RKO (cell line): ENCODE measurements at regions not wholly inside any gene's neighbourhood (a gene's known extent, or its start where the extent isn't known, plus 50 kb on each side); places are given as distances from the start of the nearest gene placed in this dataset.

Experiments used
- DNase-seq: peaks from one replicate; pipeline ENCODE4 v3.0.0-alpha.2; 2016; ENCODE audit warnings: low spot score

DNA sequence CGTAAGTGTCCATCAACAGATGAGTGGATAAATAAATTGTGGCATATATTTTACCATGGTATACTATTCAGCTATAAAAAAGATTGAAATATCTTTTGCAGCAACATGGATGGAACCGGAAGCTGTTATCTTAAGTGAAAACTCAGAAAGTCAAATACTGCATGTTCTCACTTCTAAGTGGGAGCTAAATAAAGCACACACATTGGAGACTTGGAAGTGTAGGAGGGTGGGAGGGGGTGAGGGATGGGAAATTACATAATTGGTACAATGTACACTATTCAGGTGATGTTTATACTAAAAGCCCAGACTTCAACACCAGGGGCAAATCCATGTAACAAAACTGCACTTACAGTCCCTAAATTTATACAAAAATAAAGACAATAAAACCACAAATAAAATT is 72.6 kb upstream of the SPRY1 start:
- DNase-seq: no peak

DNA sequence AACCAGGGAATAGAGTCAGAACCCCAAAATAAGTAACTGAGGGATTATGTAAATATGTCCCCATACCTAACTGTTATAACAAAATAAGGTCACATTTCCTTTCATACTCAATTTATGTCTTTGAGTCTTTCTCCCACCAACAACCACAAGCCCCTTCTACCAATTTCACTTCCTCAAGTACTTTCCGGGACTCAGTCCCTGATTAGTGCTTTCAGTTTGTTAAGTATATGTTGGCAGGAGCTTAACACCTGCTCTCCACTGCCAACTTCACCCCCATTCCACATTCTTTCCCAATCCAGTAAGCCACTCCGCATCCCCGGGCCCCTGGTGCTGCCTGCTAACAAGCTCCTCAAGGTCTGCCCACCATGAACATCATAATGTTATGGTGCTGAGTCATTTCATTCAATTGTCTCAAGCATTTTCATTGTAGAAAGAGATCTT is 71.3 kb upstream of the SPRY1 start:
- no peak for DNase-seq

DNA sequence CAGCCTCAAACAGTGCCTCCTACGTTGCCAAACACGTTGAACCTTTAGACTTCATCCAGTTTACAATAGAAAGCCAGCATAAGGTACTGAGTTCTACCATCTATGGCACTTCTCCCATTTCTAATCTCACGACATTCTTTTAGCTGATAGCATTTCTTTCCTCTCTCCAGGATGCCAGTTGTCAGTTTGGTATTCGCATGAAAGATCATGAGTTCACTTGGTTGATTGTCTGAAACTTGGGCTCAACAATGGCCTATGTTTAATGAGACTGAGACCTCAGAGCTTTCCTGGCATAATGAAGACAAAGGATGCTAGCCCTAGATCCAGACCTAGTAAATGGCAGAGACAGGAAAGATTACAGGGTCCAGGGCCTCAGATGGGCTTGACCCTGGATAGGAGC is 69.2 kb upstream of the SPRY1 start:
- no peak for DNase-seq

DNA sequence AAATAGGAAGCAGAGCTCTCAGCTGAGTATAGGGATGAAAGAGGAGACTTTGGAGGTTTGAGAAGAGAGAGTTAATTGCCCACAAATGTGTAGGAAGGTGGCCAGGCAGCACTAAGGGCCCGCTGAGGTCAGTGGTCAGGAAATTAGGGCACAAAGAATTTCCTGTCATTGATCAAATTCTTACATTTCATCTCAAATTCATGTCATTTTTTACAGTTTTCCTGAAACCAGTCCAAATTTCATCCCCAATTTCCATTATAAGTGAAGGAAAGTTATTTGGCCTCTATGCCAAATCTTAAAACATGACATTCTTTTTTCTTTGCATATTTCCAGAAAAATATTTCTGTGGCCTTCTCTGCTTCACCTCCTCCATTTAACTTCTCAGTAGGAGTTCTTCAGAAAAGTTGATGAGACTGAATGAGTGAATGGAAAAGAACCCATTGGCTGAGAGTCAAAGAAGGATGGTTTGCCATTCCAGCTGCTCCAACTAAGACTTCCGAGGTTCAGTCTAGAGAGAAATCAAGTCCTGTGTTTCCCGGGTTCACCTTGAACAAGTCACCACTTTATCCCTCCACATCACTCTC is 68.7 kb upstream of the SPRY1 start:
- no peak for DNase-seq

DNA sequence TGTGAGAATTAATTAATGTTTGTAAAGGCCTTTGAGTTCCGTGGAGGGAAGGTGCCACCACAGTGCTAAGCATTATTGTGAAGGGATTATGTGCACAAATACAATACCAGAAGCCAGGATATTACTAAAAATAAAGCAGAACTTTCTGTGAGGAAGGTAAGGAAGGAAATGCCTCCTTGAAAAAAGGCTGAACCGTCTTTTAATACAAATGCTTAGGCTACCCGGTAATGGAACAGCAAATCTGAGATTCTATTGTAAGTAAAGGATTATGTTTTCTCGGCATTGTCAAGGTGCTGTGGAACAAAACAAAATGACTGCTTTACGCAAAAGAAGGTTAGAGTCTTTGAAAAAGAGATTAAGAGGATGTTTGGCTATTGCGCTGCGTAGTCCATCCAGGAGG is 57.9 kb upstream of the SPRY1 start:
- no peak for DNase-seq

DNA sequence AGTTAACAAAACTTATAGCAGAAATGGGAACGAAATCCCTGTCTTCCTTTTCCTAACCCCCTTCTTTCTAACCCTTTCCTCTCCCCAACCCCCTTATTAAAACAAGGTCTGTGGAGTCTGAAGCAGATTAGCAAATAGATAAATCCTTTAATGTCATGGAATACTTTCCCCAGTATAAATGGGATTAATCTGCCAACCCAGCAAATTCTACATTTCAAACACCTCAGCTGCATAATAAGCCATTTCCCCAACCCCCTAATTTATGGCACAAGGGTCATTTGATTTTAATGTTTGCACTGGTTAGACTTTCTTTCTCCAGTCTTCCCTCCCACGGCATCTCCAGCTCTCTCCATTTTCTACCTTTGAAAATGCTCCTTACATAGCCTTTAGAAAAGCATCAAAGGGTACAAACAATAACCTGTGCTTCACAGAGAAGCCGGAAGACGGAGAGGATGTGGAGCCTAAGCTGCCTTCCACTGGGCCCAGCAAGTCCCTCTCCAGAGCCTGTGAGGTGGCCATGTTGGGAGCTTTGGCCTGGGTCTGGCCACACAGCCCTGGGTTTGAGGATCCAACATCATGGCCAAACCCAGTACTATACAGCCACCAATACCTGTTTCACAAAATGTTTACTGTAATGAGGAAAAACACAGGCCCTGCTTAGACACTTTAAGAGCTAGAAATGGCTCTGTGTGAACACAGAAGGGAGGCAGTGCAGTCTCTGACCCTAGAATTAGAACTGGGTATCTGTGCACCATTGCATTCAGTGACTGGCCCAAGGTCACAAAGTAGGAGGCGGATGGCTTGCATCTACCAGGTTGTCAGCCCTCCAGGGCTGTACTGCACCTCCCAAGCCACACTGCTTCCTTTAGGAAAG is 56.9 kb upstream of the SPRY1 start:
- no peak for DNase-seq

DNA sequence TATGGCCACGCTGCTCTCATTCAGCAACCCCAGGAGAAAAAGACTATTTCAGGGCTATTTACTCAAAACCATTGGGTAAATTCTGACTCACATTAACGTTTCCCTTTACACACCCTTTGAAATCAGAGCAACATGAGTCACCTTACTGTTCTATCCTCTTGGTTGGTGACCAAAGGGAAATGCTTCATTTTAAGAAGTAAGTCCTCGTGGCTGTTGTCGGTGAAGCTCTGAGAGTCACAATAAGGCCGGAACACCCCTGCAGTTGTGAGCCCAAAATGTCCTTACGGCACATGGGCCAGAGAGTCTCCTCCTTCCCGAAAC is 56.3 kb upstream of the SPRY1 start:
- peak; percentile 87 for DNase-seq

DNA sequence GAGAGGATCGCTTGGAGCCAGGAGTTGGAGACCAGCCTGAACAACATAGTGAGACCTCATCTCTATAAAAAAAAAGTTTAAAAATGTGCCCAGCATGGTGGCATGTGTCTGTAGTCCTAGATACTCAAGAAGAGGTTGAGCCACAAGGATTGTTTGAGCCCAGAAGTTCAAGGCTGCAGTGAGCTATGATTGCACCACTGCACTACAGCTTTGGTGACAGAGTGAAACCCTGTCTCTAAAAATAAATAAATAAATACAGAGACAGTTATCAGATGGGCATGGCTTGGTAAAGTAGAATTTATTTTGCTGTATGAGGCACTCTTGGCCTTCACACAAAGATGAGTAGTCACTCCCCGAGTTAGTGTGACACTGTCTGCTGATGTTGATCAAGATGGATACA is 54.1 kb upstream of the SPRY1 start:
- DNase-seq: no peak

DNA sequence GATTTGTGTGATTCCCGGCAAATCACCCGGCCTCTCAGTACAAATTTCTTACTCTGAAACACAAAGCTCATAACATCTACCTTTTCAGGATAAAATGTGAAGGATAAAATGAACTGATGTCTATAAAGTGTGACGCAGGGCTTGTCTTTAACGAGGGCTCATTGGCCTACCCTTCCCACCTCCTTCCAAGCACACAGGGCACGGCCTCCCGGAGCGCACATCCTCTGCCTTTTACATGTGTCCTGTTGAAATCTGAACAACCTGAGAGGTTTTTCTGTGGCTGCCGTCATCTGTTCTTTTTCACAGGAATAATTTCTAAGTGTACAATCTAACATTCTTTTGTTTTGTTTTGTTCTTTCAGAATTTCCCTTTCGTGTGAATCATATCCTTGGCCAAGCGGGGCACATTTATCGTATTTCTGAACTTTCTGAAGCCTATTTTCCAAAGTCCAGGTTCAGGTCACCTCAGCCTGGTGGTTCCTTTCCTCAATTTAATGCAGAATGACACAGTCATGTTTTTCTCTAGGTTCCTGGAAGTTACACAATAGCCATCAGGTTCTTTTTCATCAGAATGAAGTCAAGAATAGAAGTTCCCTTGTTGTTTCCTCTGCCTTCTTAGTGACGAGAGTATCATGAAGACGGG is 53.1 kb upstream of the SPRY1 start:
- DNase-seq: no peak

DNA sequence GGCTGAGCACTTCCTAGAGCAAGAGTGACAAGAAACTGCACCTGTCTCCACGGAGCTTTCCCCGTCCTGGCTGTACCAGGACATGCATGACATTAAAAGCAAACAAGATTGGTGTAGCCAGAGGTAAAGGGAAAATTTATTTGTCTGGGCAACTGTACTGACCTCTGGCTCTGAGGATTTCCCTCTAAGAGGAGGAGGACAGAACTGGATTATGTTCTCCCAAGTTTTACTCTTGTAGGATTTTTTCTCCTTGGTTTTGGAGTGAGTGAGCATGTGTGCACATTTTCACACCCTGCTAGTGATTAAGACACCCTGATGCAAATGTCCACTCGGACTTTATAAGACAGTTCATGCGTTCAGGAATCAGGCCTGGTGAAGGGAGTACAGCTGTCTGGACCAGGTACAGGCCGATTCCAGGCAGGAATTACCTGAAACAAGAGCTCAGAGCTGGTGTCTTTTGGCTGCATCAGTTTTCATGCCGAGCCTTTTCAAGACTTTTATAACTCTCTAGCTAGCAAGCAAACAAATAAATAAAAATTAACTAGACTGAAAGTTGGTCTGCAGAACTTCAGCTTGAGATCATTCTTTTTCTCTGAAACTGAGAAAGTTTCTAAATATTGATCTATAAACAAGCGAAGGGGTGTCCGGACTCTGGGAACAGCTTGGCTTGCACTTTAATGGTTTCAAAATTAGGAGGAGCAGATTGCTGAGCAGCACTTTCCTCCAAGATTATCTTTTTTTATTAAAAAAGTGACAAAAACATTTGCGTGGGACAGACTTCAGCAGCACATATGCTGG is 51.3 kb upstream of the SPRY1 start:
- DNase-seq: no peak

DNA sequence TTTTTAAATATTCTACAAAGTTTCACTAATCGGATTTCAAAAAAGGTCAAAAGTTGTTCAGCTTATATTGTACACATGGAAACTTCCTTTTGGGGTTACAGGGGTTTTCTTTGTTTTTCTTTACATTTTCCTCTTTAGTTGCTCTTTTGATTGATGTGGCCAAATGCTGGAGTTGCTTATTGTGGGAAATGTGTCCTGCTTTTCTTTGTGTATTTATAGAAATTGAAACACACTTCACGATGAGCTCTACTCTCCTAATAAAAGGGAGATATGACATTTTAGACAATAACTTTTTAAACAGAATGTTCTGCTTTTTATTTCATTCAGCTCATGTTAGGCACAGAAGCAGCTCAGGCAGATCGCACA is 50.7 kb upstream of the SPRY1 start:
- DNase-seq: no peak

DNA sequence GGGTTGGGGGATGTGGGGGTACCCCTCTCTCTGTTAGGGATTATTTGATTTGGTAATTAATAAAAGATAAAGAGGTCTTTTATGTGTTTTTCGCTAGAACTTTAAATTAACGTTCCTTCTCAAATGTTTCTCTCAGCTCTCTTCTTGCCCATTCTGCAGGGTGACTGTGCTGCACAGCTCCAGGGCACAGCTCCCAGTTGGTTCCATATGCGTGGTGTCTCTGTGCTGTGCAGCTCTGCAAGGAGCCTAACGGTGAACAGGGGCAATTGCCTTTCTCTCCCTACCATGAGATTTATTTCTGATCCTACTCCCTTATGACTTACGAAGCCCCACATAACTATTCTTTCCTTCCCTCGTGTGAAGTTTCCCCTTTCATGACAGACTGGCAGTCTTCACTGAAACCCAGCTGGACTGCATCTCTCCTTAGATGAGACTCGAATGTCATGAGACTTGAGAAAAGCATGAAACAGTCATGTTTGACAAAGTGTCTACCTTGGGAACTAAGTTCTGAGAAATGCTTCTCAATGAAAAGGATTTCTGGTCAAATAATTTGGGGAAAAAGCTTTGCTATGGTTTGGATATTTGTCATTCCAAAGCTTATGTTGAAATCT is 50.2 kb upstream of the SPRY1 start:
- DNase-seq: no peak
